HepG2 (cell line): ENCODE measurements at regions not wholly inside any gene's neighbourhood (a gene's known extent, or its start where the extent isn't known, plus 50 kb on each side); places are given as distances from the start of the nearest gene placed in this dataset.

Experiments
- ATAC-seq: fragments of 200-7000 bp; cut with Tn5 transposase; 3 replicates; pipeline ENCODE4 v1.9.1; 2020; ENCODE audit warnings: mild to moderate bottlenecking, moderate library complexity
- BruUV-seq: library from RNA; stranded (reverse); fragments of 400-500 nt; replicated peaks from 2 replicates; lab custom pipeline; 2021; lab: Mats Ljungman, UMichigan
- CTCF ChIA-PET: fragments of 300-600 bp; formaldehyde crosslinking; extraction: SDS; loops from one replicate; lab custom pipeline; 2021; ENCODE audit warnings: low total read pairs, inconsistent platforms, low intra/inter-chr PET ratio; lab: Yijun Ruan, JAX
- POLR2A ChIA-PET: fragments of 350-600 bp; sonication (Branson Sonifier 250); formaldehyde crosslinking; loops from one replicate; lab custom pipeline; 2020; ENCODE audit warnings: antibody characterized with exemption, inconsistent platforms; lab: Yijun Ruan, JAX
- DNase-seq: peaks from one replicate; pipeline ENCODE4 v3.0.0-alpha.2; 2015; ENCODE audit warnings: low spot score
- FAIRE-seq: peaks from 3 replicates; lab custom pipeline; 2011; peaks lifted over from hg19 to GRCh38; lab: Jason Lieb, UNC
- H2AFZ ChIP-seq: one replicate; pipeline ENCODE4 v1.6.1; 2011; ENCODE audit warnings: low read length, inconsistent platforms
- H3K27ac ChIP-seq: fragments of 300-600 bp; 3 replicates; pipeline ENCODE4 v1.8.0; 2011; ENCODE audit warnings: mixed run types, mild to moderate bottlenecking, mixed read lengths, low read length, inconsistent platforms; ENCODE audit not compliant: insufficient read depth; ENCODE audit errors: extremely low read length
- H3K27me3 ChIP-seq, 2 experiments: fragments of 200-600 bp in 1 of 2; 2 replicates in 1 of 2; 3 replicates in 1 of 2; pipeline versions ENCODE4 v1.6.0 to v1.8.0; 2011; ENCODE audit warnings: low read length in 2 of 2, mild to moderate bottlenecking in 2 of 2, moderate library complexity in 2 of 2, inconsistent platforms in 1 of 2; ENCODE audit not compliant: insufficient read depth in 2 of 2, control insufficient read depth in 1 of 2
- H3K36me3 ChIP-seq, 2 experiments: fragments of 200-600 bp in 1 of 2; replicated peaks in 1 of 2; 2 replicates in 1 of 2; 3 replicates in 1 of 2; pipeline versions ENCODE4 v1.5.1 to v1.8.0; 2011; ENCODE audit warnings: low read length in 2 of 2, inconsistent platforms in 1 of 2; ENCODE audit not compliant: insufficient read depth in 2 of 2, control insufficient read depth in 1 of 2
- H3K4me1 ChIP-seq: 2 replicates; pipeline ENCODE4 v1.5.1; 2012; ENCODE audit warnings: low read length, inconsistent platforms; ENCODE audit not compliant: insufficient read depth
- H3K4me2 ChIP-seq: 2 replicates; pipeline ENCODE4 v1.6.0; 2011; ENCODE audit warnings: low read depth, low read length, inconsistent platforms
- H3K4me3 ChIP-seq, 3 experiments: fragments of 200-600 bp in 1 of 3; sonication (generic), shearing (Covaris generic) in 1 of 3; replicated peaks in 1 of 3; 2 replicates each; pipeline ENCODE4 v1.5.1; 2011 to 2016; ENCODE audit warnings: low read length in 3 of 3, inconsistent platforms in 2 of 3, low read depth in 2 of 3, mild to moderate bottlenecking in 2 of 3, control low read depth in 1 of 3, mixed read lengths in 1 of 3; ENCODE audit not compliant: insufficient read depth in 1 of 3
- H3K79me2 ChIP-seq: one replicate; pipeline ENCODE4 v1.6.1; 2011; ENCODE audit warnings: low read length, inconsistent platforms; ENCODE audit not compliant: insufficient read depth
- H3K9ac ChIP-seq: 2 replicates; pipeline ENCODE4 v1.6.0; 2011; ENCODE audit warnings: mild to moderate bottlenecking, low read depth, low read length, inconsistent platforms; ENCODE audit not compliant: insufficient read depth
- H3K9me3 ChIP-seq: 2 replicates; pipeline ENCODE4 v1.5.1; 2012; ENCODE audit warnings: mild to moderate bottlenecking, low read length
- H4K20me1 ChIP-seq: 2 replicates; pipeline ENCODE4 v1.6.0; 2011; ENCODE audit warnings: inconsistent platforms, mild to moderate bottlenecking, low read length, moderate library complexity; ENCODE audit not compliant: insufficient read depth
- HDAC6 ChIP-seq: fragments of 200-600 bp; sonication (generic); IDR thresholded peaks from 2 replicates; pipeline ENCODE4 v1.7.0; 2017; ENCODE audit warnings: mild to moderate bottlenecking, antibody characterized with exemption, low read length, low read depth
- STAG1 ChIP-seq: sonication (generic); formaldehyde crosslinking; IDR thresholded peaks from 2 replicates; pipeline ENCODE4 v1.4.0; 2020; ENCODE audit warnings: missing genetic modification reagents
- TCF7 ChIP-seq: sonication (generic); IDR thresholded peaks from 2 replicates; pipeline ENCODE4 v1.6.1; 2016; ENCODE audit warnings: antibody characterized with exemption, low read depth
- in situ Hi-C: cut with HindIII; loops from 2 replicates; pipeline ENCODE4 v1.10.0; 2017; ENCODE audit warnings: low pct_unique_long_range_greater_than_20kb; ENCODE audit not compliant: extremely low pct_ligation_motif_present
- intact Hi-C: fragments of 100-400 bp; cut with micrococcal nuclease; formaldehyde crosslinking; loops from one replicate; pipeline ENCODE4 v1.10.0; 2022; ENCODE audit not compliant: unreplicated experiment
- TF ChIP-seq, protein P1 (sequence below): sonication (generic); IDR thresholded peaks from 2 replicates; pipeline ENCODE4 v1.6.1; 2016; ENCODE audit warnings: low read depth, borderline replicate concordance
- TF ChIP-seq, protein P2 (sequence below): fragments of 450-650 bp; IDR thresholded peaks from 2 replicates; pipeline ENCODE4 v1.6.1; 2017; ENCODE audit warnings: mild to moderate bottlenecking
- TF ChIP-seq, protein P3 (sequence below): sonication (generic); formaldehyde crosslinking; IDR thresholded peaks from 2 replicates; pipeline ENCODE4 v1.4.0; 2020; ENCODE audit warnings: missing genetic modification reagents

DNA sequence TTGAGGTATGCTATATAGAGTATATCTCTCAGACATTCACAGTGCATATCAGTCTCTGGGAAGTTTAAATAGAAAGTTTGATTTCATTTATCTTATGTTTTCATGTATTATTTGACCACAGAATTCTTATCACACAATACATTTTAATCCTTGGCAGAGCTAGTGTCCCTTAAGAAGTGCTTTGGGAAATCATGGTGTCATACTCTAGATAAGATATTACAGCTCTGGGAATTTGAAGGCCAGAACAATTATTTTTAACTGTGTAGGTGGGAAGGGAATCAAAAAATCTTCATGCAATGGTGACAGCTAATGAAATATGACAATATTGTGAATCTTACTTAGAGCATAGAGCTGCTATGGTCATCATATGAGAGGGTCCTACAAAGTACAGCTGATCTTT lies 451.3 kb upstream of the FAM98A start:
- Histone ChIP-seq H3K36me3 (no peaks in the 10 kb centered on the region), H3K9me3 (peaks cover 16% of the 10 kb centered on the region; the same call in 1 of the 2 replicates), H3K9ac (no peak overlapping the region), H3K79me2 (no peaks in the 10 kb centered on the region), H3K27ac (no peak overlapping the region), H4K20me1 (no peaks in the 10 kb centered on the region), H3K27me3 (no peaks in the 10 kb centered on the region), H3K4me2 (no peak overlapping the region), H2AFZ (no peak overlapping the region), H3K4me3 (no peak overlapping the region), H3K4me1 (no peaks in the 10 kb centered on the region)
- no peak for ATAC-seq
- CTCF ChIA-PET = no interaction called here
- TF ChIP-seq TCF7 (no peak), HDAC6 (no peak), STAG1 (CRISPR knock-in tag) (no peak)
- TF ChIP-seq, protein P1, sequence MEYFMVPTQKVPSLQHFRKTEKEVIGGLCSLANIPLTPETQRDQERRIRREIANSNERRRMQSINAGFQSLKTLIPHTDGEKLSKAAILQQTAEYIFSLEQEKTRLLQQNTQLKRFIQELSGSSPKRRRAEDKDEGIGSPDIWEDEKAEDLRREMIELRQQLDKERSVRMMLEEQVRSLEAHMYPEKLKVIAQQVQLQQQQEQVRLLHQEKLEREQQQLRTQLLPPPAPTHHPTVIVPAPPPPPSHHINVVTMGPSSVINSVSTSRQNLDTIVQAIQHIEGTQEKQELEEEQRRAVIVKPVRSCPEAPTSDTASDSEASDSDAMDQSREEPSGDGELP = no peak
- TF ChIP-seq, protein P2, sequence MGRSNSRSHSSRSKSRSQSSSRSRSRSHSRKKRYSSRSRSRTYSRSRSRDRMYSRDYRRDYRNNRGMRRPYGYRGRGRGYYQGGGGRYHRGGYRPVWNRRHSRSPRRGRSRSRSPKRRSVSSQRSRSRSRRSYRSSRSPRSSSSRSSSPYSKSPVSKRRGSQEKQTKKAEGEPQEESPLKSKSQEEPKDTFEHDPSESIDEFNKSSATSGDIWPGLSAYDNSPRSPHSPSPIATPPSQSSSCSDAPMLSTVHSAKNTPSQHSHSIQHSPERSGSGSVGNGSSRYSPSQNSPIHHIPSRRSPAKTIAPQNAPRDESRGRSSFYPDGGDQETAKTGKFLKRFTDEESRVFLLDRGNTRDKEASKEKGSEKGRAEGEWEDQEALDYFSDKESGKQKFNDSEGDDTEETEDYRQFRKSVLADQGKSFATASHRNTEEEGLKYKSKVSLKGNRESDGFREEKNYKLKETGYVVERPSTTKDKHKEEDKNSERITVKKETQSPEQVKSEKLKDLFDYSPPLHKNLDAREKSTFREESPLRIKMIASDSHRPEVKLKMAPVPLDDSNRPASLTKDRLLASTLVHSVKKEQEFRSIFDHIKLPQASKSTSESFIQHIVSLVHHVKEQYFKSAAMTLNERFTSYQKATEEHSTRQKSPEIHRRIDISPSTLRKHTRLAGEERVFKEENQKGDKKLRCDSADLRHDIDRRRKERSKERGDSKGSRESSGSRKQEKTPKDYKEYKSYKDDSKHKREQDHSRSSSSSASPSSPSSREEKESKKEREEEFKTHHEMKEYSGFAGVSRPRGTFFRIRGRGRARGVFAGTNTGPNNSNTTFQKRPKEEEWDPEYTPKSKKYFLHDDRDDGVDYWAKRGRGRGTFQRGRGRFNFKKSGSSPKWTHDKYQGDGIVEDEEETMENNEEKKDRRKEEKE = no peak
- TF ChIP-seq, protein P3, sequence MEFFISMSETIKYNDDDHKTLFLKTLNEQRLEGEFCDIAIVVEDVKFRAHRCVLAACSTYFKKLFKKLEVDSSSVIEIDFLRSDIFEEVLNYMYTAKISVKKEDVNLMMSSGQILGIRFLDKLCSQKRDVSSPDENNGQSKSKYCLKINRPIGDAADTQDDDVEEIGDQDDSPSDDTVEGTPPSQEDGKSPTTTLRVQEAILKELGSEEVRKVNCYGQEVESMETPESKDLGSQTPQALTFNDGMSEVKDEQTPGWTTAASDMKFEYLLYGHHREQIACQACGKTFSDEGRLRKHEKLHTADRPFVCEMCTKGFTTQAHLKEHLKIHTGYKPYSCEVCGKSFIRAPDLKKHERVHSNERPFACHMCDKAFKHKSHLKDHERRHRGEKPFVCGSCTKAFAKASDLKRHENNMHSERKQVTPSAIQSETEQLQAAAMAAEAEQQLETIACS (CRISPR knock-in tag) = no peak
- DNase-seq = no peak
- BruUV-seq = no TSS peak
- intact Hi-C loops = no loop called here
- POLR2A ChIA-PET = no interaction called here
- FAIRE-seq = no peak
- in situ Hi-C loops = no loop called here
